SKM-1 (cell line): ENCODE measurements at regions not wholly inside any gene's neighbourhood (a gene's known extent, or its start where the extent isn't known, plus 50 kb on each side); places are given as distances from the start of the nearest gene placed in this dataset.

Experiments
- DNase-seq: peaks from one replicate; lab custom pipeline; 2025; ENCODE audit not compliant: unreplicated experiment; lab: John Stamatoyannopoulos, UW

DNA sequence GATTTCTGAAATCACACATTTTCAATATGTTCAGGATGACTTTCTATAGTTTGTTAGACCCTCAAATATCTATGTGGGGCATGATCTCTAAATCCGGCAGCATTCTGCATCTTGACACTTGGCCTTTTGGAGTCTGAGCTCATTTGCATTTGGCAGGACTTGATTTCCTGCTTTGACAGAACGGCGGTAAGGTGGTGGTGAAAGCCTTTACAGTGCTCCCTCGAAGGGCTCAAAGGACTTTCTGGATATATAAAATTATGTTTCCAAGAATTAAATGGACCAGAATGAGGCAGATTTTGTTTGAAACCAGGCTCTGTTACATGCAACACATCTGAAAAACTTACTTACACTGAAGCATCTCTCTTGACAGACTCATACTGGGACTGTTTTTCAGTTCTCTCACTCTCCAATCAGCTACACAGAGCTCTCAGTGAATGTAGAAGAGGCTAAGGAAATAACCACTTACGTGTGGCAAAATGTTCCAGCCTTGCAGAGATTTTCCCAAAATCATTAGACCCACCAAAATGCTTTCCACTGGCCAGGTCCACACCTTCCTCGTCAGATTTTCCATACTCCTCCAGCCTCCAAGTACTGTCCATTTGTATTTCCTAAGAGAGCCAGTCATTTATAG, 207.2 kb downstream of the SPRY2 start:
- no peak for DNase-seq

GRCh38 chr13:80132741-80133601, 208.0 kb downstream of the SPRY2 start:
- no peak for DNase-seq

GRCh38 chr13:80131204-80131603, 209.7 kb downstream of the SPRY2 start:
- no peak for DNase-seq

DNA sequence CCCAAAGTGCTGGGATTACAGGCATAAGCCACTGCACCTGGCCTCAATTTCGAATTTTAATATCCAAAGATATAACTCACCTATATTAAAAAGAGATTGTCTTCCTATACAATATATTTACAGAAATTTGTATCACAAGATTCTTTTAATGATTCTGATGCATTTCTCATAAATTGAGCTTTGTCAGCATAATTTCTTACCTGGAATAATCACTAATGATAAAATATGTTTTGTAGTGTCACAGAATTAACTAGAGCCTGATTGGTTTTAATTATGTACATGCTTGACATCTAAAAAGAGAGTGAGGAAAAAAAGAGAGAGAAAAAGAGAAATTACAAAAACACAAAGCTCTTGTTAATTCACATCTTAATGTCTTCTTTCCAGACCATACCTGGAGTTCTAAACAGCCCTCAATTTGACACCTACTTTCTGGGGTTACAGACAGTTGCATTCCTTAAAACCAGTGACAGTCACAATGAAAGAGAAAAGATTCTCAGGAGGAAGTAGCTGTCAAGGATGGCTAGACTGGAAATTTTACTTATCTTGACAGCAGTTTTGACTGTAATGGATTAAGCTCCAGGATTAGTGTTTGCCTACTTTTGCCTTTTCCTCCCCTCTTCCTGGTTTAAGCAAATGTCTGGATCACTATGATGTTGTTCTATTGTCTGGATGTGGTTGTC, 214.4 kb downstream of the SPRY2 start:
- DNase-seq: no peak

DNA sequence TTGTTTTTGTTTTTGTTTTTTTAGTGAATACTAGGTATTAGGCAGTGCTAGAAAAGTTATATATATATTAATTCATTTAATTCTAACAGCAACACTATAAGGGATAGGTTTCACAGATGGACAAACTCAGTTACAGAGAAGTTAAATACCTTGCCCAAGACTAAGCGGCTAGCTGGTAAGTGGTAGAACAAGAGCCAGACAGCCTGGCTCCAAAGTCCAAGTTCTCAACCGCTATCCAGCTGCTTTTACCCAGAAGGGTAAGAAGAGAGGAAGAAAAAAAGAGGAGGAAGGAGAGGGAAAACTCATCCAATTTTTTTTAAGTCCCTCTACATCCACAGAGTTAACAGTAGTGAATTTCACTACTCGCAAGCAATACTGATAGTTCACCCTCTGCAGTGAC, 217.0 kb downstream of the SPRY2 start:
- no peak for DNase-seq

GRCh38 chr13:80121038-80121437, 219.9 kb downstream of the SPRY2 start:
- no peak for DNase-seq

GRCh38 chr13:80118506-80118905, 222.4 kb downstream of the SPRY2 start:
- DNase-seq: no peak

DNA sequence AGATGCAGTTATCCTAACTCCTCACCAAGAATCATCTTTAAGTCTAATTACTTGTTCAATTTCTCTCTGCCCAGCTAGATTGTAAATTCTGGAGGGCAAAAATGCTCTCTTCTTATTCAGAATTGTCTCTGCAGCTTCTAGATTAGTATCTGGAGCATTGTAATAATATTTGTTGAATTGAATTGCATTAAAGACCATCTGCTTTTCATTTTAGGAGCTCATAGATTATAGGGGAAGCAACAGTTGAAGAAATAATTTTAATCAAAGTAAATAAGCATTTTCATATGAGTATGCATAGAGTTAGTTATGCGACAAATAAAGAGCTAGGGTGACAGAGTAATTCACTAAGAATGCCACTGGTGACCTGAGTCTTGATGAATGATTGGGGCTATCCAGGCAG, 222.8 kb downstream of the SPRY2 start:
- DNase-seq: no peak

DNA sequence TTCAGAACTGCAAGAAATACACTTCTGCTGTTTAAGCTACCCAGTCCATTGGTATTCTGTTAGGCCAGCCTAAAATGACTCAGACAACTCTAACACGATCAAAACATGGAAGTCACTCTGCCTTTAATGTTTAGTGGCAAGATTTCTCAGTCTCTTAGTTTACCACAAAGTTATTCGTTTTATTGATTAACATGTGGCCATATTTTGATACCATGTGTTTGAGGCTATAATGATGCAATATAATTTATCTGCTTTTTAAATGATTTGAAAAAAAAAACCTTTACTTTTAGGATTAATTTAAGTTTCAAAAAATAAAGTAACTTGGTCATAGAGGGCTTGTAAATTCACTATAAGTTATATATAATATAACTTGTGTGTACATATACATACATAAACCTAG, 223.4 kb downstream of the SPRY2 start:
- DNase-seq: no peak

DNA sequence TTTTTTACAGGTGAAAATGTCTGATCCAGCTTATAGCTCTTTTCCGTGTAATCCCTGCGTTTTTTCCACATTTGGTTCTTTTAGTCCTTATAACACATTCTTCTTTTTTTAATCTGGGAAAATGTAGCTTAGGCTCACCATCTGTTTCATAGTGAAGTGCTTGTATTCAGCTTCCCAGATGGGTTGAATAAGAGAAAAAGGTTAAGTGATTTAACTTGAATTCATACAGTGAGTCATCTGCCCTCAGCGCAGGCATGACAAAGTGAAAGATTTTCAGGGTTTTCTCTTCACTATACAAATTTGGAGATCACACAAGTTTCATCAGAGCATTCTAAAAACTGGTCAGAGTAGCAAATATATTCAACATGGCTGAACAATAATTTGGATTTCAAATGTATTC, 224.8 kb downstream of the SPRY2 start:
- no peak for DNase-seq

GRCh38 chr13:80115616-80116015, 225.3 kb downstream of the SPRY2 start:
- no peak for DNase-seq

DNA sequence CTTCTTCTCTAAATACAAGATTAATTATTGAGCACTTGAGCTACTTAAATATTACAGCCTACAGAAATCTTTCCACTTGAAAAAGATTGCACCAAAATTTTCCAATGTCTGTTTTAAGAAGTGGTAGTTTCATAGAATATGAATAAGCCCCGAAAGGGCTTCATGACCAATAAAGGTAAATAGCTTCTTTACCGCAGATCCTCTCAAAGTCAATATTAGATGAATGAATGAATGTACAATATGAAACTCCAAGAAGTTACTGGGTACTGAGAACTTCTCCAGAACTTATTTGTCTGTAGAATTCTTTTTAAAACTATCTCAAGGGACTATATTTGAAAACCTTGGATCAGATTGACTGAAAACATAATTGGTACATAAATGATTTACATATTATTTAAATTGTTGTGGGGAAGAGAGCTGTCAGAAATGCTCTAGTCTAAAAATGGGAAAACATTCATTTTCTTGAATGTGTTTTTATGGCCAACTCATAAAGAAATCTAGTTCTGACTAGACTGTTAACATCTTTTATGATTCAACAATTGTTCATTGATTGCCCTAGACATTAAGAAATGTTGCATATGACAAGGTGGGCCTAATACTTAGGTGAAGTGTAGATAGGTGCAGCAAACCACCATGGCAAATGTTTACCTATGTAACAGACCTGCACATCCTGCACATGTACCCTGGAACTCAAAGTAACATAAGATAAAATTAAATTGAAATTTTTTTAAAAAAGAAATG, 227.0 kb downstream of the SPRY2 start:
- DNase-seq: no peak

DNA sequence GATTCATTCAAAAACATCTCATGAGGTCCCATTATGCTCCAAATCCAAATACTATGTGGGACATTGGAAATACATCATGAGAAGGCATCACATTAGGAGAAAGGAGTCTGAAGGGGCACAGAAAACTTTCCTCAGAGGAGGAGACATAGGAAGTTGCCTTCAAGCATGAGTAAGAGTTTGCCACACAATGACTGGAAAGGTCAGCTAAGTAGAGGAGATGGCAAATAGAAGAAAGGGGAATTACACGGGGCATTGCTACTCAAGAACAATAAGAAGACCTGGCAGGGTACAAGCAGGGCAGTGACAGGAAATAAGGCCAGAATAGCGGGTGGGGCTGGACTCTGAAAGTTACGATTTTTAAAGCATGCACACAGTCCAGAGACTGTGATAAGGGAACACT, 231.6 kb downstream of the SPRY2 start:
- no peak for DNase-seq

DNA sequence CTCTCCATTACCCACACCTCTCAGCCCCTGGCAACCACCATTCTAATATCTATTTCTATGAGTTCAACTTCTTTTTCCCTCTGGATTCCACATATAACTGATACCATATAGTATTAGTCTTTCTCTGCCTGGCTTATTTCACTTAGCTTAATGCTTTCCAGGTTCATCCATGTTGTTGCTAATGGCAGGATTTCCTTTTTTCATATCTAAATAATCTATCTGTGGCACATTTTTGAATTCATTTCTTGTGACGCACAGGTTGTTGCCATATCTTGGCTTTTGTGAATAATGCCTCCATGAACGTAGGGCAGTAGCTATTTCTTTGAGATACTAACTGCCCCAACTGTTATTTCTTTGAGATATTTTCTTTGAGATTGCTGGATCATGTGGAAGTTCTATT, 235.6 kb downstream of the SPRY2 start:
- no peak for DNase-seq

DNA sequence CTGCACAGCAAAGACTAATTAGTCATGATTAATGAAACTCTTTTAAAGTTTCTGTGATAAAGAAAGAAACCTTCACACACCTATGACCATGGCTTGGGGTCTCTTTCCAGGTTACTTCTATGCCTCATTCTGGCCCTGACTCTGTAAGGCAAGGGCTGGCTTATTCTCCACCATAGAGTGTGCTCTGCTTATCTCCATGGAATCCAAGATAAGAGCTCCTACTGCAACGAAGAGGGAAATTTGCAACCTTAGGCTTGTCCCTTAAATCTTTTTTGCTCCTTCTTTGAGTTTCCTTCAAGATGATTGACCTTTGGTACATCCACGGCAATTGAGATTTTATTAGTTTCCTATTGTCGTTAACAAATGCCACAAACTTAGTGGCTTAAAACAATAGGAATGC, 239.9 kb downstream of the SPRY2 start:
- DNase-seq: no peak

DNA sequence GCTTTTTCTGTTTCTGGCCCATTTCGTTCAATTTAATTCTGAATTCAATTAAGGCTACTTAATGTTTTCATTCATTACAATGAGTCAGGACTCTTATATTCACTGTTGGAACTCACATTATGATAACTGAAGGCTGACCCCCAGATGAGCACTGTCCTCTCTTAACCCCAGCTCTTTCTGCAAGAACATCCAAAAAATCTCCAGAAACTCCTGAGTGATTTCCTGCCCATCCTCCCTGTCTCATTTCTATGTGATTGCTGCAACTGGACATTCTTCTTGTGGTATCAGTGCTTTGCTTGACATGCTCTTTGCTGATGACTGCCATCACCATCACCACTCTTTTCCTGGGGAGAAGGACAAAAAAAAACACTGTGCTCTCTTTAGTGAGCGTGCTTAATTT, 240.3 kb downstream of the SPRY2 start:
- no peak for DNase-seq

GRCh38 chr13:80097561-80097960, 243.4 kb downstream of the SPRY2 start:
- DNase-seq: no peak

GRCh38 chr13:80096383-80096782, 244.5 kb downstream of the SPRY2 start:
- no peak for DNase-seq

- DNase-seq: no peak
Observed at GRCh38 chr13:80094526-80094925, 246.4 kb downstream of the SPRY2 start.

DNA sequence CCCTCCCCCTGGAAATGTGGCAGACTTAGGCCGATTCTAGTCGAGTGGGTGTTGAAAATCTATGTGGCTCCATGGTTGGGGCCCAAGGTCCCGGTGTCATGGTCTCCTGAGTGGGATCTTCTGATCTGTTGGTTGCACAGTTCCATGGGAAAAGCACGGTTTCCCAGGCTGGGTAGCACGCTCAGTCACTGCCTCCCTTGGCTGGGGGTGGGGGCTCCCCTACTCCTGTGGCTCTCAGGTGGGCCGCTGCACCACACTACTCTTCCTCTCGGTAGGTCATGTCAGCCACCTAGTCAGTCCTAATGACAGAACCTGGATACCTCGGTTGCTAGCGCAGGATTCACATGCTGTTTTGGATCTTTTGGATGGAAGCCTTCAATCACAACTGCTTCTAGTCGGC, 247.0 kb downstream of the SPRY2 start:
- DNase-seq: no peak

- DNase-seq: no peak
Observed at GRCh38 chr13:80086304-80086721, 254.6 kb downstream of the SPRY2 start.
